GM21723 (cell line): ENCODE measurements at regions not wholly inside any gene's neighbourhood (a gene's known extent, or its start where the extent isn't known, plus 50 kb on each side); places are given as distances from the start of the nearest gene placed in this dataset.
"Not testable (repeated sequence)": the region's sequence is repeated elsewhere in the genome, so short reads cannot be mapped to it uniquely, and the experiment has no call there.

ENCODE experiments used
- ATAC-seq: cut with Tn5 transposase; IDR thresholded peaks from one replicate; pipeline ENCODE4 v1.9.1; 2021; ENCODE audit warnings: mild to moderate bottlenecking, moderate library complexity; ENCODE audit not compliant: unreplicated experiment

DNA sequence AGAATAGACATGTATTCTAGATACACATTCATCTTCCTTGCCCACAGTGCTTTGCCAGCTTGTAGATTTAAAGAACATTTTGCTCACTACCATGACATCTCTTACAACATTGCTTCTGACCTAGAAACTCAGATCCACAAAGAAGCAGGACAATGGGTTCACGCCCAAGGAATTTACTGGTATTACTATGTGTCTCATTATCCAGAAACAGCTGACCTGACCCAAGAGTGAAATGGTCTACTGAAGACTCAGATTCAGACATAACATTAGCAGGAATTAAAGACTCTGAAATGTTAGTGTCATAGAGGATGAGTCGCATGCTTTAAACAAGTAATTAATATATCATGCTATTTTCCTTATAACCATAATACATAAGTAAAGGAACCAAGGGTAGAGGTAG lies 731.4 kb downstream of the GALC start:
- no peak for ATAC-seq

DNA sequence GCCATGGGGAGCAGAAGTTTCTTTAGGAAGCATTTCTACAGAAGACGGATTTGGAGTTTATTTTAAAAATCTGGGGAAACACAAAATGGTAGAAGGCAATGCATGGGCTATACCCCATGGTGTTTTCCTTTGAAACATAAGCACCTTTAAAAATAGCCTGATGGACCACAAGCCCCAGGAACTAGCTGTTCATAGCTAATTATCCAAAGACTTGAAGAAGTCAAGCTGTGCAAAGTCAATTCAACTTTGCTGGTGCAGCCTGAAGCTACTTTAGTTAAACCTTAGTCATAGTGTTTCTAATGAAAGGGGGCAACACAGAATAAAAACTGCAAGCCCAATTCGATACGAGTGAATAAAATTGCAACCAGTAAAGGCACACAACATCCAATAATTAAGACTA lies 732.5 kb downstream of the GALC start:
- ATAC-seq = no peak

DNA sequence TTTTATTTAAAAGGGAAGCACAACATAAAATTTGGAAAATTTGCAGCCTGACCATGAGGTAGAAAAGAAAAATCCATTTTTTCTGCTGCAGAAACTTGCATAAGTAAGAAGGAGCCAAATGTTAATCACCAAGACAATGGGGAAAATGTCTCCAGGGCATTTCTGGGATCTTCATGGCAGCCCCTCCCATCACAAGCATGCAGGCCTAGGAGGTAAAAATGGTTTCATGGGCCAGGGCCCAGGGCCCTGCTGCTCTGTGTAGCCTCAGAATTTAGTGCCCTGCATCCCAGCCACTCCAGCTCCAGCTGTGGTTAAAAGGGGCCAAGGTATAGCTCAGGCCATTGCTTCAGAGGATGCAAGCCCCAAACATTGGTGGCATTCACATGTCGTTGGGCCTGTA lies 735.6 kb downstream of the GALC start:
- ATAC-seq = no peak

DNA sequence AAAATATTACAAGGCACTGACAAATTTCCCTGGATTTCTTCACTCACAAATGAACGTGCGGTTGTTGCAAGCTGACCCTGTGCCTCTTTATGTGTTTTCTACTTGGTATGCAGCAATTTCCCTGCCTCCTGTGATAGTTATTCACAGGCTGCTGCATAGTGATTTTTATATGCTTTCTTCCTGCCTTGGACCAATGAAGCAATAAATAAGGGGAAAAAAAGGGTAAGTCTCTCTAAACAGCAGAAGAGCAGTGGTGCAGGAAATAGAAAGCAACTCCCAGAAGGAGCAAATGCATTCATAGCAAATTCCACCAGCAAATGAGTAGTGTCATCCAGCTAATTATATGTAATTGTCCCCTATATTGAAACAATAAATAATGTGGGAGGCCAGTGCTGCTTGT lies 737.9 kb downstream of the GALC start:
- ATAC-seq = no peak

DNA sequence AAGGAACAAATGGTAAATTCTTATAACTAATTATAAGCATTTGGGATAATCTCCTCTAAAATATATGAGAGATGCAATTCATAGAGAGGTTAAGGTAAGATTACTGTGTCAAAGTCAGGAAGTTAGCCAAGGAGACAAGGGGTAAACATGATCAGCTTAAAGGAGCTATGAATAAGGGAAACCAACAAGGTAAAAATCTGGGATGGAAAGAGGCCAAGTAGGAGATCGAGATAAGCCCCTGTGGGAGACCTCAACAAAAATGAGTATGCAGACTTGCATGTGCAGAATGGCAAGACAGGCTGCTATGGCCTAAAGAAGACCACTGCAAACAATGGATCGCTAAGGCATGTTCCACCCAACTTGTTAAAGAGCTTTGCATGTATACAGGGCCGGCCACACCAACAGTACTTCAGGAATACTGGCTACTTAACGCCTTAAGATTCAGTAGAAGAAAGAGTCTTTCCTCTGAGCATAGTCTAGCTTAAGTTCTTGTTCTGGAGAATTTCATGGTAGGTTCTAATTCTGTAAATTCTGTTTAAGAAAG lies 738.6 kb downstream of the GALC start:
- ATAC-seq = no peak

DNA sequence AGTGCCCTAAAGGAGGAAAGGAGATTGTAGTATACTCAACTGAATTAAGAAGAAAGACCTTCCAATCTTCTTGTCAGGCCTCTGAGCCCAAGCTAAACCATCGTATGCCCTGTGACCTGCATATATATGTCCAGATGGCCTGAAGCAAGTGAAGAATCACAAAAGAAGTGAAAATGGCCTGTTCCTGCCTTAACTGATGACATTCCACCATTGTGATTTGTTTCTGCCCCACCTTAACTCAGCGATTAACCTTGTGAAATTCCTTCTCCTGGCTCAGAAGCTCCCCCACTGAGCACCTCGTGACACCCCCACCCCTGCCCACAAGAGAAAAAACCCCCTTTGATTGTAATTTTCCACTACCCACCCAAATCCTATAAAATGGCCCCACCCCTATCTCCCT lies 739.2 kb downstream of the GALC start:
- ATAC-seq = not testable (repeated sequence)

DNA sequence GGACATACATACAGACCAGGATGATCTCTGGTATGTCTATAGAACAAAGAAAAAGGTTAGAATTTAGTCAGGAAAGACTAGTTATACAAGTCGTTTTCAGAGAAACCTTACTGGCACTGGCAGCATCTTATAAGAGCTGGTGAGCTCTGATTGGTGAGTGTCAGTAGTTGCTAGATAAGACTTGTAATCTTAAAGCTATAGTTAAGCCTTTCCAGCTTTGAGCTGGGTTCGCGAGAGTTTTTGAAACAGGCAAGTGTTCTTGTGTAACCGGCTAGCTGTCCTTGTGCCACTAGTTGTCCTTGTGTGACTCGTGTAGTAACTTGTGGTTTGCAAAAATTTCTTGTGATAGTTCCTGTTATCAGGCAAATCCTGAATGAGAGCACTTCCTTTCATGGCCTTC lies 740.9 kb downstream of the GALC start:
- no peak for ATAC-seq

DNA sequence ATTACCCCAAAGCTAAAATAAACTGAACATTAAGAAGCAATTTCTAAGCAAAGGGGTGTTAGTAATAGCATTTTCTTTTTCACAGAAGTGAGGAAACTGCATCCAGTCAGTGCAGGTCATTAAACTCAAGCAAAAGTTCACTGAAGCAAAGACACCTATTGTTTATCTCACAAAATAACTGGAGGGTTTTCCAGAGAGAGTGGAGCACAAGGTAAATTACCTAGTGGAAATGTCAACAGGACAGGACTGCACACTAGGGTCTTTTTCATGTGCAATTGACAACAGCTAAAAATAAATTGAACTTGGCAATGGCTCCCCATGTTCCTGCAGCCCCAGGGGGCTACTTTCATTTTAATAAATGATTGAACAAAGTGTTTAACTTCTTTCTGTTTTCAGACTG lies 742.0 kb downstream of the GALC start:
- no peak for ATAC-seq

DNA sequence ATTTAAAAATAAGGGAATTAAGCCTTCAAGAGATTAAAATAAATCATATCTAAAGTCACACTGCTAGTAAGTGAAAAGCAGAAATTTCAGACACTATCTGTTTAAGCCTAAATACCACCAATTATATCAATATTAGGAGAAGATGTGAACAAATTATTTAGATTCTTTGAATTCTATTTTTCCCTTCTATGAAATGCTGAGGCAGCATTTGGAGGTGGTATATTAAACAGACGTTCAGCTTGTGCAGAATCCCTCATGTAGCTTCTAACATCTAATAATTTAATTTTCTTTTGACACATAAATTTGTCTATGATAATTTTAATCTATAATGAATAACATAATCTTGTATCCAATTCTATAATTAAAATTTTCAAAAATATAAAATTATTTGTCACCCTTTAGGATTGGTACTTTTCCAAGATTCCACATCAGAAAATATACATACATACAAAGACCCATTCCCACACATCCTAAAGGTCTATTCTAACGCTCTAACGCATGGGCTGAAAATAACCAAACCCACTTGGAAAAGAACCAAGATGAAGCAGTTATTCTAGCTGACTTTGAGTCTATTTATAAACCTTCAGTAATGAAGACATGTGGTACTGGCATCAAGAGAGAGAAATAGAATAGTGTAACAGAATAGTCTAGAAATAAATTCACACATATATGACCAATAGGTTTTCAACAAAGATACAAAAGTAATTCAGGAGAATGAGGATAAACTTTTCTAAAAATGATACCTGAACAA lies 751.8 kb downstream of the GALC start:
- ATAC-seq = no peak

DNA sequence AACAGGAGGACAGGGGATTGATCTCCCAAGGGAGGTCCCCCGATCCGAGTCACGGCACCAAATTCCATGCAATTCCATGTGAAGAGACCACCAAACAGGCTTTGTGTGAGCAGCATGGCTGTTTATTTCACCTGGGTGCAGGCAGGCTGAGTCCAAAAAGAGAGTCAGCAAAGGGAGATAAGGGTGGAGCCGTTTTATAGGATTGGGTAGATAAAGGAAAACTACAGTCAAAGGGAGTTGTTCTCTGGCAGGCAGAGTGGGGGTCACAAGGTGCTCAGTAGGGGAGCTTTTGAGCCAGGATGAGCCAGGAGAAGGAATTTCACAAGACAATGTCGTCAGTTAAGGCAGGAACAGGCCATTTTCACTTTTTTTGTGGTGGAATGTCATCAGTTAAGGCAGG lies 752.7 kb downstream of the GALC start:
- ATAC-seq = not testable (repeated sequence)

DNA sequence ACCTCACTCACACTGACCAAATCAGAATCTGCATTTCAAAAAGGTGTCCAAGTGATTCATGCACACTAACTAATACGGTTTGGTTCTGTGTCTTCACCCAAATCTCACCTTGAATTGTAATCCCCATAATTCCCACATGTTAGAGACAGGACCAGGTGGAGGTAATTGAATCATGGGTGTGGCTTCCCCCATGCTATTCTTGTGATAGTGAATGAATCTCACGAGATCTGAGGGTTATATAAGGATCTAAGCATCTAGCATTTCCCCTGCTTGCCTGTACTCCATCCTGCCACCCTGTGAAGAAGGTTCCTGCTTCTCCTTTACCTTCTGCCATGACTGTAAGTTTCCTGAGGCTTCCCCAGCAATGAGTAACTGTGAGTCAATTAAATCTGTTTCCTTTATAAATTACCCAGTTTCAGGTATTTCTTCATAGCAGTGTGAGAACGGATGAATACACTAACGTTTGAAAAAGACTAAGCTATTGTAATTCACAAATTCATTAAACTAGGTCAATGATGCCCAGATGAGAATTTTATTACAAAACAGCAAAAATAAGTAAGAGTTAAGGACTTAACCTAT lies 759.1 kb downstream of the GALC start:
- no peak for ATAC-seq

DNA sequence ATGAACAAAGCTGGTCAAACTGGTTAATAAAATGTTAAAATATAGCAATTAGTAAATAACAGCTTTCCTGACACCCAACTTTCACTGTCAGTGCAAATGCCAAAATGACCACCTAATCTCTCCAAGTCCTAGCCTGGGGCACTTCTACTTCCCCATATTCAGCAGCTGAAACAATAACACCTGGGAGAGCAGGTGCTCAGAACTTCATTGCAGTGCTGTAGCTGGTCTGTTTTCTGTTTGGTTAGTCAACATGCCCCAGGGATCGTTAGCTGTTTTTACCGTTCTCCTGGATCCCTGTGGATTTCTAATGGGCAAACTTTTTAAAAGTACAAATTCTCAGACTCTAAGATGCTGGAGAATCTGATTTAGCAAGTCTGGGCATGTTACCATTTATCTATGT lies 759.7 kb downstream of the GALC start:
- ATAC-seq = no peak

DNA sequence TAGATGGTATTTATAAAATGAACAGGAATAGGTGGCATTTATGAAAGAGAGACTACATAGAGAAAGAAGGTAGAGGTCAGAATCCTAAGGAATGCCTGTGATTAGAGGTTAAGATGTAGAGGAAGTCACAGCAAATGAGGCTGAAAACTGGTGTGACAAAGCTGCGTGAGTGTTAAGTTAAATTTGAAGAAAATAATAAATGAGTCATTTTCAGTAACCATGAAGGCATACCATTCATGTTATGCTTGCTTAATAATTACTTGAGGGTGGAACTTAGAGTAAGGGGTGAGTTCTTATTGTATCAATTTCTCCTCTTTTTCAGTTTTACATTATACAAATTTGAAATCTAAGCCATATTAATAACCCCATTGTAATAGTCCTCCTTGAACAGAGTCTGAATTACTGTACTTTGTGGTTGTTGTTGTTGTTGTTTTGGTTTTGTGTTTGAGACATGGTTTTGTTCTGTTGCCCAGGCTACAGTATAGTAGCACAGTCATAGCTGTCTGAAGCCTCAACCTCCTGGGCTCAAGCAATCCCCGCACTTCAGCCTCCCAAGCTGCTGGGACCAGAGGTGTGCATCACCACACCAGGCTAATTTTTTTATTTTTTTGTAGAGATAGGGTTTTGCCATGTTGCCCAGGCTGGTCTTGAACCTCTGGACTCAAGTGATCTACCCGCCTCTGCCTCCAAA lies 761.5 kb downstream of the GALC start:
- no peak for ATAC-seq

DNA sequence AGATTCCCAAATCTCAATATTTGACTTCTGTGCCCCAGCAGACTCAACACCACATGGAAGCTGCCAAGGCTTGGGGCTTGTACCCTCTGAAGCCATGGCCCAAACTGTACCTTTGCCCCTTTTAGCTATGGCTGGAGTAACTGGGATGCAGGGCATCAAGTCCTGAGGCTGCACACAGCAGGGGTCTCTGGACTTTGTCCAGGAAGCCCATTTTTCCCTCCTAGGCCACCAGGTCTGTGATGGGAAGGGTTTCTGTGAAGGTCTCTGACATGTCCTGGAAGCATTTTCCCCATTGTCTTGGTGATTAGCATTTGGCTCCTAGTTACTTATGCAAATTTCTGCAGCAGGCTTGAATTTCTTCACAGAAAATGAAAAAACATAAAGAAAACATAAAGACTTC lies 762.3 kb downstream of the GALC start:
- no peak for ATAC-seq

DNA sequence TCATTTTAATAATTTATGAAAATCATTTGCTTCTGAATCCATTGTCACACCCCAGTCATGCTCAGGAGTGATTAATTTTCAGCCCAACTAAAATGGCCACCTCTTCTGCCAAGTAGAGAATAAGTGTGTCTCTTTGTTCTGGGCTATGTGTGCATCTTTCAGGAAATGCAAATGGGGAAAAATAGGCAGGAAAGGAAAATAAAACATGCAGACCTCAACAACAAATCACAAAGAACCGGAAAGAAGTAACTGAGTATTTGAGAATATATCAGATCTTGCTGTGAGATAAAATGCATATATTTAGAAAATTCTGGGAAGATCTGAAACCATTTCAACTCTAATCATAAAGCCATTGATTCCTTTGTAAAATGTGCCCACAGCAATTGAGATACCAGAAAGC lies 763.9 kb downstream of the GALC start:
- ATAC-seq = no peak

DNA sequence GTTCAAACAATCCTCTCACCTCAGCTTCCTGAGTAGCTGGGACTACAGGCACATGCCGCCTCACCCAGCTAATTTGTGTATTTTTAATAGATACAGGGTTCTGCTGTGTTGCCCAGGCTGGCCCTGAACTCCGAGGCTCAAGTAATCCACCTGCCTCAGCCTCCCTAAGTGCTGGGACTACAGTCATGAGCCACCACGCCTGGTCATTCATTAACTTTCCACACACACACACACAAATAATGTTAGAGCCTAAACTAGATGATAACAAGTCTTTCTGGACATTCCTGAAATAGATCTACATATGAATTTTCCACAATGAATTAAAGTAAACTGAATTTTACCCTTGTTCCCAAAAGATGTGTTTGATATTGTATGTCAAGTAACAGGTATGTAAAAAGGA lies 776.0 kb downstream of the GALC start:
- no peak for ATAC-seq

DNA sequence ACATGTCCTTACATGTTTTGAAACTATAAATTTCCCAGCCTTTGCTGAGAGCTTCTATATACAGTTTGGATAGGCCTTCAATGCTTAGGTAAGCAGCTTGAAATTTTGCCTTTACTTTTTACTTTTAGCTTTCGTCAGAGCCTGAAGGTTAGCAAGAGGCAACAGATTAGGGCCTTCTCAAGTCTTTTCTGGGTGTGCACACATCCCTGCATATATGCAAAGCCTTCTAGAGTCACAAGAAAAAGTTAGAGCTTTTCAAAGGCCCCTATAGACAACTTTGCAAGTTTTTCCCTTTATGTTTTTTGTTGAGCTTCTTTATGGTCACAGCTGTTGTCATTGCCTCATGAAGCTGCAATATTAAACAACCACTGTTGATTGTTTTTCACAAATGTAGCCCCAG lies 778.4 kb downstream of the GALC start:
- ATAC-seq = no peak

DNA sequence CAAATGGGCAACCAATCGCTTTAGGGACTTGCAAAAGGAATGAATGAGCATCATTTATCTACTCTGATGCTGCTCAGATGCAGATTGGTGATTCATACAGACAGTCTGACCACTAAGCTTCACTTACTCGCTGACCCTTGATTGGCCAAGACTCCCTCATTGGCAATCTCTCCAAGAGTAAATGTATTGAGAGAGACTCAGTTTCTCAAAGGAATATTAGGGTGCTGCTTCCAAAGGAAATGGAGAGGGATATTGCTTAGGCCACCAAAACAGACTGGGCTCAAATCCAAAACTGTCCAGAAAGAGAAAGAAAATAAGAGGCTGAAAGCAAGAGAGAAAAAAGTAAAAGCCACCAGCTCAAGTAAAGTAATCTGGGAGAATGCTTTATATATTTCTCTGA lies 785.2 kb downstream of the GALC start:
- ATAC-seq = no peak

DNA sequence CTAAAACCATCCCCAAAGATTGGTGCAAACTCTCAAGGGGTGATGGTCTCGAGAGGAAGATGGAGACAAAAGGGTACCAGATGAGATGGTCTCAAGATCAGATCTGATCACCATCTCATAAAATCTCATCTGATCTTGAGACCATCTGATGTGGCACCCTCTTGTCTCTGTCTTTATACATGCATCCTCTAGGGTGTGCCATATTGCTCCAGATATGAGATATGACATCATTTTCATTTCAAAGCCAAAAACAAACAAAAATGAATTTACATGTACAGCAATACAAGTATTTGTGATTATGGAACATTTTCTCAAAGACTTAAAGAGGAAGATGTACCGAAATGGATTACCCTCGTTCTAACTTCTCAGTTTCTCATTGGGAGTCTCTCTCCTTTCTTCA lies 787.2 kb downstream of the GALC start:
- no peak for ATAC-seq

DNA sequence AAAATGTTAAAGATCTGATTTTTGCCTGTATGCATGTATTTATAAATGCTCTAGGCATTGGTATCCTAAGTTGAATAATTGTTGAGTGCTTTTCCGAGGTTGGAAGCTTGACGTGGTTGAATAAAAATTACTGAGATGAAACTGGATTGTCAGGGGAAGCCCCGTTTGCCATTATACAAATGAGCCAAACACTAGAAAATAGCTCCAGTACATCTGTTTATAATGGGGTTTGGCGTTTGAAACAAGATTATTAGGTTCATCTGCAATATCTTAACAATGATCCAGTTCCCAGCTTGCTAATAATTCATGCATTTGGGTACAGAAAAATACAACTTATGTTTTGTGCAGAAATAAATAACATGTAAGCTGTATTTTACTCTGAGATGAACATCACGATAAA lies 789.6 kb downstream of the GALC start:
- ATAC-seq = no peak

DNA sequence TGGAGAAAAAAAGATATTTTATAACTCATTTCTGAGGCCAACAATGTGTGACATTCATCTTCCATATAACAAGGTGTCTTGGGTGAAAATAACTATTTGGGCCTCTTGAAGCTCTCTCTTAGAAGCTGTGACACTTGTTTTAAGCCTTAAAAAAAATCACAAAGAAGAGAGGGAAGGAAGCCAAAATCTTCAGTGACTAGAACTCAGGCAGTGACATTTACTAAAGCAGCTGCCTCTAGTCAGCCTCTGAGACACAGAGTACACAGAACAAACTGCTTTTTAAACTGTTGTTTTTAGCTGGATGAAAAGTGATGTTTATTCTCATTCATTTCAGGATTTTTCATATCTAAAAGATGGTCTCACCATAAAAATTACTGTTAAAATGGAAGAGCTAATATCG lies 793.6 kb downstream of the GALC start:
- ATAC-seq = no peak

DNA sequence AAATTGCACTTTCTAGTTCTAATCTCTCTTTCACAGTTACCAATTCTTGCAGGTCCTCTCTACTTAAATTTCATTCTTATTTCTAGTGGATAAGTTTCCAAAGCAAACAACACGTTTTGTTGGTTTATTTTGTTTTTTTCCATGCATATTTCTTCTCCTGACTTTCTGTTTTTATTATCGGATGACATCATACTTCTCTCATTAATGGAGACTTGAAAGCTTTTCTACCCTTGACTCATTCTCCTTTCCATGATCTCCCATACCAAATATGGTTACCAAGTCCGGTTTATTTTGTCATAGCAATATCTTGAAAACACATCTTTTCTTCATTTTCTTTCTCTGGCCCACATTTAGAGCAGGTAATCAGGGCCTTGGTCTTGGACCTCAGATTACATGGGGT lies 796.5 kb downstream of the GALC start:
- no peak for ATAC-seq
